Astrocyte (in vitro differentiated cells and primary cell): ENCODE measurements at regions not wholly inside any gene's neighbourhood (a gene's known extent, or its start where the extent isn't known, plus 50 kb on each side); places are given as distances from the start of the nearest gene placed in this dataset.
A peak's percentile ranks its signal among the peaks of the same experiment; 100 is the strongest.

Experiments used
- DNase-seq: peaks from one replicate; pipeline ENCODE4 v3.0.0-alpha.2; 2010; ENCODE audit warnings: low read depth
- FAIRE-seq: peaks from 2 replicates; lab custom pipeline; 2011; peaks lifted over from hg19 to GRCh38; lab: Jason Lieb, UNC
- H2AFZ ChIP-seq: 2 replicates; pipeline ENCODE4 v1.6.0; 2012; ENCODE audit warnings: low read depth, low read length, inconsistent platforms
- H3K27ac ChIP-seq: 2 replicates; pipeline ENCODE4 v1.5.1; 2011; ENCODE audit warnings: low read depth, low read length, inconsistent platforms
- H3K27me3 ChIP-seq: 2 replicates; pipeline ENCODE4 v1.6.0; 2011; ENCODE audit warnings: low read length, inconsistent platforms; ENCODE audit not compliant: insufficient read depth
- H3K36me3 ChIP-seq: 2 replicates; pipeline ENCODE4 v1.5.1; 2011; ENCODE audit warnings: low read length, inconsistent platforms; ENCODE audit not compliant: insufficient read depth
- H3K4me1 ChIP-seq: 2 replicates; pipeline ENCODE4 v1.5.1; 2011; ENCODE audit warnings: low read length, inconsistent platforms; ENCODE audit not compliant: insufficient read depth
- H3K4me2 ChIP-seq: 2 replicates; pipeline ENCODE4 v1.6.0; 2012; ENCODE audit warnings: low read length, inconsistent platforms
- H3K4me3 ChIP-seq: 2 replicates; pipeline ENCODE4 v1.5.1; 2011; ENCODE audit warnings: low read depth, mild to moderate bottlenecking, low read length, inconsistent platforms; ENCODE audit not compliant: insufficient read depth
- H3K79me2 ChIP-seq: 2 replicates; pipeline ENCODE4 v1.6.0; 2012; ENCODE audit warnings: mild to moderate bottlenecking, low read length, inconsistent platforms; ENCODE audit not compliant: insufficient read depth
- H3K9ac ChIP-seq: 2 replicates; pipeline ENCODE4 v1.6.0; 2012; ENCODE audit warnings: mild to moderate bottlenecking, low read length, inconsistent platforms
- H3K9me3 ChIP-seq: 2 replicates; pipeline ENCODE4 v1.5.1; 2012; ENCODE audit warnings: low read depth, mild to moderate bottlenecking, low read length, inconsistent platforms; ENCODE audit not compliant: insufficient read depth
- H4K20me1 ChIP-seq: 2 replicates; pipeline ENCODE4 v1.6.0; 2012; ENCODE audit warnings: low read length, inconsistent platforms; ENCODE audit not compliant: insufficient read depth
- H3K27ac Mint-ChIP-seq: one replicate; pipeline ENCODE4 v1.8.0; 2021; ENCODE audit warnings: mild to moderate bottlenecking, mixed read lengths; ENCODE audit not compliant: unreplicated experiment
- H3K27me3 Mint-ChIP-seq: one replicate; pipeline ENCODE4 v1.8.0; 2021; ENCODE audit warnings: low read depth, mixed read lengths; ENCODE audit not compliant: unreplicated experiment
- H3K36me3 Mint-ChIP-seq: one replicate; pipeline ENCODE4 v1.8.0; 2021; ENCODE audit warnings: low read depth, mixed read lengths; ENCODE audit not compliant: unreplicated experiment
- H3K4me1 Mint-ChIP-seq: one replicate; pipeline ENCODE4 v1.8.0; 2021; ENCODE audit warnings: low read depth, mixed read lengths; ENCODE audit not compliant: unreplicated experiment
- H3K4me3 Mint-ChIP-seq: one replicate; pipeline ENCODE4 v1.8.0; 2021; ENCODE audit warnings: mild to moderate bottlenecking, moderate library complexity, mixed read lengths; ENCODE audit not compliant: unreplicated experiment
- H3K9me3 Mint-ChIP-seq: one replicate; pipeline ENCODE4 v1.8.0; 2021; ENCODE audit warnings: mild to moderate bottlenecking, mixed read lengths; ENCODE audit not compliant: unreplicated experiment
- CTCF ChIP-seq: IDR thresholded peaks from 2 replicates; pipeline ENCODE4 v1.5.1; 2011; ENCODE audit warnings: low read depth, mild to moderate bottlenecking, inconsistent platforms, low read length, moderate library complexity; ENCODE audit not compliant: insufficient read depth
- EZH2 ChIP-seq: IDR thresholded peaks from 2 replicates; pipeline ENCODE4 v1.6.1; 2012; ENCODE audit warnings: mild to moderate bottlenecking, low read length, inconsistent platforms; ENCODE audit not compliant: insufficient read depth

DNA sequence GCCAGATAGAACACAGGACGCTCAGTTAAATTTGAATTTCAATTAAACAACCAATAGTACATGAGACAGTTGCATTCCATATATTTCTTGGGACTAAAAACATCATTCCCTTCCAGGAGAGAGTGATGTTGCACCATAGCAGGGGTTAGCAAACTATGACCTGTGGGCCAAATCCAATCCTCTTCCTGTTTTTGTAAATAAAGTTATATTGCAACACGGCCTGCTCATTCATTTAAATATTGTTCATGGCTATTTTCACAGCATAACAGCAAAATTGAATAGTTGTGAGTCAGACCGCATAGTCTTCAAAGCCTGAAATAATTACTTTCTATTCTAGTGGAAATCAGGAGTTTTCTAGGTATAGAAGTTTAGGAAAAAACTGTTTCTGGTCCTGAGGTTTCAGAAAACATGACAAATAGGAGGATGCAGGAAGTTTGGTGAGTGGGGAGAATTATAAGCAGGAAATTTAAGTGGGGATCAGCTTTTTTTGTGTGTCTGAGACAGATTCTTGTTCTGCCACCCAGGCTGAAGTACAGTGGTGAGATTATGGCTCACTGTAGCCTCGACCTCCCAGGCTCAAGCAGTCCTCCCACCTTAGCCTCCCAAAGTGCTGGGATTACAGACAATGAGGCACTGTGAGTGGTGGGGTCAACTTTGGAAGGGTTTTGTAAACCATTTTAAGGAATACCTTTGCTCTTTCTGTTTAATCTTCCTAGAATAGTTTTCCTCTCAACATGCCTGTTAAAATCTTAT lies 131.5 kb downstream of the SOCS6 start:
- Mint-ChIP-seq H3K4me3 (no peak overlapping the region), H3K9me3 (no peaks in the 10 kb centered on the region), H3K4me1 (peaks cover 42% of the 10 kb centered on the region), H3K36me3 (no peaks in the 10 kb centered on the region), H3K27me3 (no peaks in the 10 kb centered on the region), H3K27ac (no peak overlapping the region)
- Histone ChIP-seq H4K20me1 (no peaks in the 10 kb centered on the region), H3K4me1 (peaks cover 57% of the 10 kb centered on the region), H3K36me3 (no peaks in the 10 kb centered on the region), H3K27ac (peak overlapping the region; percentile 79), H3K4me2 (peak overlapping the region; percentile 82), H3K27me3 (no peaks in the 10 kb centered on the region), H3K79me2 (no peaks in the 10 kb centered on the region), H3K9me3 (no peaks in the 10 kb centered on the region), H2AFZ (no peak overlapping the region), H3K4me3 (peak overlapping the region; percentile 2), H3K9ac (peak overlapping the region; percentile 51)
- no peak for FAIRE-seq
- TF ChIP-seq CTCF (no peak), EZH2 (no peak)
- peak; percentile 72 for DNase-seq

DNA sequence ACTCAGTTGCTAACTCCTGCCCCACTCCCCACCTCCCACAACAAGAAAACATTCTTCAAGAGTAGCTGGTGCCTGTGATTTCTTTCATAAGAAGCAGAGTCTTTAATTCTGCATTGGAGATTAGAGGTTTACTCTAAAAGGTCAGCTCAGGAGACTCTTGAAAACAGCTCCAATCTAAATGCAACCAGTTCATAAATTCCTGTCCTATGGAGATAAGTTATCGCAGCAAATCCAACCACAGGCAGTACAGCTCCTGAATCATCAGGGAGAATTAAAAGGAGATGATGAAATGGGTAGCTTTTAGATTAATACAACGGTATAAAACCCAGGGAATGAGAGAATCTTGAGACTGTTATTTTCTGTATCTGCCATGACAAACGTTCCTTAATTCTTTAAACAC lies 130.7 kb downstream of the SOCS6 start:
- Histone ChIP-seq H2AFZ (no peak overlapping the region), H3K27me3 (no peaks in the 10 kb centered on the region), H3K79me2 (no peaks in the 10 kb centered on the region), H3K4me3 (peak overlapping the region; percentile 2), H3K9ac (peak overlapping the region; percentile 51), H4K20me1 (no peaks in the 10 kb centered on the region), H3K27ac (peak overlapping the region; percentile 79), H3K4me2 (peak overlapping the region; percentile 82), H3K36me3 (no peaks in the 10 kb centered on the region), H3K9me3 (no peaks in the 10 kb centered on the region), H3K4me1 (peaks cover 57% of the 10 kb centered on the region)
- no peak for TF ChIP-seq EZH2
- no peak for TF ChIP-seq CTCF
- DNase-seq (peak; percentile 90), FAIRE-seq (no peak)
- no peak overlapping the region for H3K27ac Mint-ChIP-seq
- H3K9me3 Mint-ChIP-seq, result no peaks in the 10 kb centered on the region
- peak overlapping the region; percentile 6 for H3K4me3 Mint-ChIP-seq
- H3K27me3 Mint-ChIP-seq, result no peaks in the 10 kb centered on the region
- peaks cover 42% of the 10 kb centered on the region for H3K4me1 Mint-ChIP-seq
- H3K36me3 Mint-ChIP-seq, result no peaks in the 10 kb centered on the region
